ENCODE measurements at regions not wholly inside any gene's neighbourhood (a gene's known extent, or its start where the extent isn't known, plus 50 kb on each side); places are given as distances from the start of the nearest gene placed in this dataset.

- no peak for DNase-seq (ENCODE audit: low read depth, low spot score)
- no peak for TF ChIP-seq YY1 (IDR thresholded peaks at IDR 0.05; ENCODE audit: insufficient read depth, insufficient read length)
- no peak for TF ChIP-seq ZNF274 (IDR thresholded peaks at IDR 0.05; ENCODE audit: low read depth, low read length)
- TF ChIP-seq SUZ12 (IDR thresholded peaks at IDR 0.05; ENCODE audit: extremely low read depth, insufficient read depth, insufficient read length) = no peak
- Histone ChIP-seq H3K9me3 (ENCODE audit: insufficient read depth, low read length) (peaks cover 11% of the 10 kb centered on the region; the same call in 1 of the 2 replicates), H3K27me3 (ENCODE audit: insufficient read depth, insufficient read length) (no peaks in the 10 kb centered on the region), H3K36me3 (ENCODE audit: insufficient read depth, insufficient read length, low read length) (no peaks in the 10 kb centered on the region), H3K4me3 (ENCODE audit: insufficient read length, low read depth) (no peak overlapping the region), H3K4me1 (ENCODE audit: insufficient read depth, insufficient read length) (no peaks in the 10 kb centered on the region), H3K9ac (ENCODE audit: insufficient read length, low read depth) (no peak overlapping the region)
These were observed 337.9 kb upstream of the NOVA1 start for GRCh38 chr14:26935733-26936132.

- Histone ChIP-seq H3K9ac (ENCODE audit: insufficient read length, low read depth) (no peak overlapping the region), H3K4me1 (ENCODE audit: insufficient read depth, insufficient read length) (no peaks in the 10 kb centered on the region), H3K4me3 (ENCODE audit: insufficient read length, low read depth) (no peak overlapping the region), H3K27me3 (ENCODE audit: insufficient read depth, insufficient read length) (no peaks in the 10 kb centered on the region), H3K9me3 (ENCODE audit: insufficient read depth, low read length) (peaks cover 11% of the 10 kb centered on the region; the same call in 1 of the 2 replicates), H3K36me3 (ENCODE audit: insufficient read depth, insufficient read length, low read length) (no peaks in the 10 kb centered on the region)
- no peak for DNase-seq (ENCODE audit: low read depth, low spot score)
- TF ChIP-seq SUZ12 (IDR thresholded peaks at IDR 0.05; ENCODE audit: extremely low read depth, insufficient read depth, insufficient read length) = no peak
- TF ChIP-seq YY1 (IDR thresholded peaks at IDR 0.05; ENCODE audit: insufficient read depth, insufficient read length) = no peak
- TF ChIP-seq ZNF274 (IDR thresholded peaks at IDR 0.05; ENCODE audit: low read depth, low read length) = no peak
These were observed 340.2 kb upstream of the NOVA1 start for GRCh38 chr14:26938054-26938453.

- Histone ChIP-seq H3K4me3 (ENCODE audit: insufficient read length, low read depth) (no peak overlapping the region), H3K9ac (ENCODE audit: insufficient read length, low read depth) (no peak overlapping the region), H3K4me1 (ENCODE audit: insufficient read depth, insufficient read length) (no peaks in the 10 kb centered on the region), H3K27me3 (ENCODE audit: insufficient read depth, insufficient read length) (no peaks in the 10 kb centered on the region), H3K36me3 (ENCODE audit: insufficient read depth, insufficient read length, low read length) (no peaks in the 10 kb centered on the region), H3K9me3 (ENCODE audit: insufficient read depth, low read length) (peaks cover 11% of the 10 kb centered on the region; the same call in 1 of the 2 replicates)
- no peak for TF ChIP-seq SUZ12 (IDR thresholded peaks at IDR 0.05; ENCODE audit: extremely low read depth, insufficient read depth, insufficient read length)
- TF ChIP-seq YY1 (IDR thresholded peaks at IDR 0.05; ENCODE audit: insufficient read depth, insufficient read length) = no peak
- no peak for TF ChIP-seq ZNF274 (IDR thresholded peaks at IDR 0.05; ENCODE audit: low read depth, low read length)
- no peak for DNase-seq (ENCODE audit: low read depth, low spot score)
These were observed 341.9 kb upstream of the NOVA1 start for GRCh38 chr14:26939755-26940154.

- TF ChIP-seq ZNF274 (IDR thresholded peaks at IDR 0.05; ENCODE audit: low read depth, low read length) = no peak
- no peak for TF ChIP-seq YY1 (IDR thresholded peaks at IDR 0.05; ENCODE audit: insufficient read depth, insufficient read length)
- TF ChIP-seq SUZ12 (IDR thresholded peaks at IDR 0.05; ENCODE audit: extremely low read depth, insufficient read depth, insufficient read length) = no peak
- H3K36me3 ChIP-seq (ENCODE audit: insufficient read depth, insufficient read length, low read length) = no peaks in the 10 kb centered on the region
- no peaks in the 10 kb centered on the region for H3K9me3 ChIP-seq (ENCODE audit: insufficient read depth, low read length)
- DNase-seq (ENCODE audit: low read depth, low spot score) = no peak
- H3K4me3 ChIP-seq (ENCODE audit: insufficient read length, low read depth) = no peak overlapping the region
- H3K27me3 ChIP-seq (ENCODE audit: insufficient read depth, insufficient read length) = no peaks in the 10 kb centered on the region
- no peaks in the 10 kb centered on the region for H3K4me1 ChIP-seq (ENCODE audit: insufficient read depth, insufficient read length)
- H3K9ac ChIP-seq (ENCODE audit: insufficient read length, low read depth) = no peak overlapping the region
These were observed 343.7 kb upstream of the NOVA1 start for GRCh38 chr14:26941521-26941920.

- H3K9ac ChIP-seq (ENCODE audit: insufficient read length, low read depth) = no peak overlapping the region
- TF ChIP-seq ZNF274 (IDR thresholded peaks at IDR 0.05; ENCODE audit: low read depth, low read length) (no peak), YY1 (IDR thresholded peaks at IDR 0.05; ENCODE audit: insufficient read depth, insufficient read length) (no peak)
- H3K4me3 ChIP-seq (ENCODE audit: insufficient read length, low read depth) = no peak overlapping the region
- H3K4me1 ChIP-seq (ENCODE audit: insufficient read depth, insufficient read length) = no peaks in the 10 kb centered on the region
- no peaks in the 10 kb centered on the region for H3K36me3 ChIP-seq (ENCODE audit: insufficient read depth, insufficient read length, low read length)
- no peaks in the 10 kb centered on the region for H3K27me3 ChIP-seq (ENCODE audit: insufficient read depth, insufficient read length)
- DNase-seq (ENCODE audit: low read depth, low spot score) = no peak
- H3K9me3 ChIP-seq (ENCODE audit: insufficient read depth, low read length) = no peaks in the 10 kb centered on the region
These were observed 349.4 kb upstream of the NOVA1 start for GRCh38 chr14:26947265-26947664.

GRCh38 chr14:26959437-26959836 lies 361.6 kb upstream of the NOVA1 start:
- TF ChIP-seq YY1 (IDR thresholded peaks at IDR 0.05; ENCODE audit: insufficient read depth, insufficient read length) = no peak
- TF ChIP-seq ZNF274 (IDR thresholded peaks at IDR 0.05; ENCODE audit: low read depth, low read length) = no peak
- no peak for TF ChIP-seq SUZ12 (IDR thresholded peaks at IDR 0.05; ENCODE audit: extremely low read depth, insufficient read depth, insufficient read length)
- Histone ChIP-seq H3K27me3 (ENCODE audit: insufficient read depth, insufficient read length) (no peaks in the 10 kb centered on the region), H3K9me3 (ENCODE audit: insufficient read depth, low read length) (no peaks in the 10 kb centered on the region), H3K36me3 (ENCODE audit: insufficient read depth, insufficient read length, low read length) (no peaks in the 10 kb centered on the region), H3K9ac (ENCODE audit: insufficient read length, low read depth) (no peak overlapping the region), H3K4me3 (ENCODE audit: insufficient read length, low read depth) (no peak overlapping the region), H3K4me1 (ENCODE audit: insufficient read depth, insufficient read length) (no peaks in the 10 kb centered on the region)
- DNase-seq (ENCODE audit: low read depth, low spot score) = no peak

GRCh38 chr14:26959972-26960660 lies 362.3 kb upstream of the NOVA1 start:
- Histone ChIP-seq H3K27me3 (ENCODE audit: insufficient read depth, insufficient read length) (no peaks in the 10 kb centered on the region), H3K9ac (ENCODE audit: insufficient read length, low read depth) (no peak overlapping the region), H3K9me3 (ENCODE audit: insufficient read depth, low read length) (no peaks in the 10 kb centered on the region), H3K4me3 (ENCODE audit: insufficient read length, low read depth) (no peak overlapping the region), H3K36me3 (ENCODE audit: insufficient read depth, insufficient read length, low read length) (no peaks in the 10 kb centered on the region), H3K4me1 (ENCODE audit: insufficient read depth, insufficient read length) (no peaks in the 10 kb centered on the region)
- DNase-seq (ENCODE audit: low read depth, low spot score) = no peak
- TF ChIP-seq ZNF274 (IDR thresholded peaks at IDR 0.05; ENCODE audit: low read depth, low read length) = no peak
- no peak for TF ChIP-seq YY1 (IDR thresholded peaks at IDR 0.05; ENCODE audit: insufficient read depth, insufficient read length)
- no peak for TF ChIP-seq SUZ12 (IDR thresholded peaks at IDR 0.05; ENCODE audit: extremely low read depth, insufficient read depth, insufficient read length)
